HepG2 (cell line): ENCODE measurements at regions not wholly inside any gene's neighbourhood (a gene's known extent, or its start where the extent isn't known, plus 50 kb on each side); places are given as distances from the start of the nearest gene placed in this dataset.
"Not testable (repeated sequence)": the region's sequence is repeated elsewhere in the genome, so short reads cannot be mapped to it uniquely, and the experiment has no call there.

Experiments
- BRD4 ChIP-seq: sonication (generic); formaldehyde crosslinking; IDR thresholded peaks from 2 replicates; pipeline ENCODE4 v1.4.0; 2020; ENCODE audit warnings: missing genetic modification reagents
- CTCF ChIP-seq: sonication (generic); formaldehyde crosslinking; IDR thresholded peaks from 2 replicates; pipeline ENCODE4 v1.5.0; 2020; ENCODE audit warnings: mild to moderate bottlenecking, missing genetic modification reagents, moderate library complexity
- EP300 ChIP-seq, 3 experiments: sonication (generic) in 1 of 3; formaldehyde crosslinking in 1 of 3; IDR thresholded peaks; 2 replicates each; pipeline versions ENCODE4 v1.5.1 to v1.6.1; 2011 to 2020; ENCODE audit warnings: low read depth in 2 of 3, low read length in 2 of 3, borderline replicate concordance in 1 of 3, improper control_type of control experiment in 1 of 3, mild to moderate bottlenecking in 1 of 3, missing genetic modification reagents in 1 of 3, moderate library complexity in 1 of 3
- EZH2 ChIP-seq: conservative IDR thresholded peaks from 2 replicates; pipeline ENCODE4 v1.6.1; 2012; ENCODE audit warnings: mild to moderate bottlenecking, low read depth, low read length, moderate library complexity
- FOXM1 ChIP-seq: sonication (generic); formaldehyde crosslinking; IDR thresholded peaks from 2 replicates; pipeline ENCODE4 v1.5.0; 2020; ENCODE audit warnings: missing genetic modification reagents
- FOXP4 ChIP-seq: sonication (generic); formaldehyde crosslinking; IDR thresholded peaks from 2 replicates; pipeline ENCODE4 v1.4.0; 2020; ENCODE audit warnings: missing genetic modification reagents
- MAX ChIP-seq: IDR thresholded peaks from 2 replicates; pipeline ENCODE4 v1.6.1; 2012; ENCODE audit warnings: inconsistent platforms
- NCOA2 ChIP-seq: sonication (generic); formaldehyde crosslinking; IDR thresholded peaks from 2 replicates; pipeline ENCODE4 v1.8.0; 2022; ENCODE audit warnings: inconsistent platforms
- RBAK ChIP-seq: sonication (generic); formaldehyde crosslinking; IDR thresholded peaks from 2 replicates; pipeline ENCODE4 v1.5.1; 2020; ENCODE audit warnings: mild to moderate bottlenecking, missing genetic modification reagents
- ZNF121 ChIP-seq: sonication (generic); formaldehyde crosslinking; IDR thresholded peaks from 2 replicates; pipeline ENCODE4 v1.5.0; 2020; ENCODE audit warnings: mild to moderate bottlenecking, missing genetic modification reagents
- ZNF225 ChIP-seq: sonication (generic); formaldehyde crosslinking; IDR thresholded peaks from 2 replicates; pipeline ENCODE4 v1.4.0; 2020; ENCODE audit warnings: mild to moderate bottlenecking, missing genetic modification reagents
- ZNF282 ChIP-seq: fragments of 450-650 bp; IDR thresholded peaks from 2 replicates; pipeline ENCODE4 v1.6.1; 2018; ENCODE audit not compliant: partially characterized antibody
- ZSCAN30 ChIP-seq: sonication (generic); formaldehyde crosslinking; IDR thresholded peaks from 2 replicates; pipeline ENCODE4 v1.5.0; 2020; ENCODE audit warnings: mild to moderate bottlenecking, missing genetic modification reagents

GRCh38 chr9:42316026-42316425, 132.6 kb downstream of the SPATA31A6 start:
- not testable (repeated sequence) for TF ChIP-seq FOXP4 (CRISPR knock-in tag); NCOA2; EZH2; ZNF225; BRD4; MAX; ZNF282; RBAK; ZSCAN30; EP300 (IDR thresholded peaks at IDR 0.05; ENCODE audit: low read depth in 2 of 2, low read length in 2 of 2); EP300 (CRISPR knock-in tag; IDR thresholded peaks at IDR 0.05; ENCODE audit: borderline replicate concordance); FOXM1 (CRISPR knock-in tag); ZNF121 (CRISPR knock-in tag)
- peak; percentile 21; the same call in 1 of the 2 replicates for TF ChIP-seq CTCF (CRISPR knock-in tag)
